GM21619 (cell line): ENCODE measurements at regions not wholly inside any gene's neighbourhood (a gene's known extent, or its start where the extent isn't known, plus 50 kb on each side); places are given as distances from the start of the nearest gene placed in this dataset.

ENCODE experiments used
- ATAC-seq: cut with Tn5 transposase; IDR thresholded peaks from one replicate; pipeline ENCODE4 v1.9.1; 2021; ENCODE audit not compliant: unreplicated experiment

DNA sequence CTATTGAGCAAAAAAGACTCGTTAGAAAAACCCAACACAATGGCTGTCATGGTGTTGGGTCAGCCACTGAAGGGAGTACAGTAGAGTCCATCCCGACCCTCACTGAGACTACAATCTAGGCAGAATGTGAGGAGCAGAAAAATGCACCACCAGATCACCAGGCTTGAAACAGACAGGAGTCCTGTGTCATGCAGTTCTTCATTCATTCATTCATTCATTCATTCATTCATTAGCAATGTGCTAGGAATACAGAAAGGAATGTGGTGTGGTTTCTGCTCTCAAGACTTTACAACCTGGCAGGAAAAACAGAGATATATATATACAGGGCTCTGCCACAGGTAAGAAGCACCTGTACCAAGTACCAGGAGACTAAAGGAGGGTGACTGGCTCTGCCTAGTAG lies 392.3 kb downstream of the OMA1 start:
- no peak for ATAC-seq

GRCh38 chr1:58152697-58153096 lies 393.8 kb downstream of the OMA1 start:
- ATAC-seq = no peak

DNA sequence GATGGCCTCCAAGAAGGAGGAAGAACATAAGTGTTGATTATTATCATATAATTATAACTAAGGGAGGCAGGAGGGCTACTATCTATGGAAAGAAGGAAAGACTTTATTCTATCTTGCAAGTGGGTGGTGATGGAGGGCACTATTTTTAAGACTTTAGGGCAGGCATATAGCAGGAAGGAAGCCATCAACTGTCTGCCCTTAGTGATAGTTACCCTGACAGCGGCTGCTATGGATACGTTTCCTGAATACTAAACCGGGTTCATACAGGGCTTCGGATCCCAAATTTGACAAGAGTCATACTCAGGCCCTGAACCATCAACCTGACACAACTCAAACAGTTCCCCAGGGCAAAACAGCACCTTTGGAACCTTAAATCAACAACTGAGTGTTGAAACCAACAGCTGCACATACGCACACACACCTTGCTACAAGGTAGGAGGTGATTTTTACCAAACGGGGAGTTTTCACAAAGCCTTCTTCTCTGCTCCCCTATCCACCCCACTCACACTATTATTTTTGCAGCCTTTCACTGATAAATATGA lies 397.2 kb downstream of the OMA1 start:
- no peak for ATAC-seq

GRCh38 chr1:58144698-58145270 lies 401.7 kb downstream of the OMA1 start:
- ATAC-seq = no peak

GRCh38 chr1:58143972-58144697 lies 402.4 kb downstream of the OMA1 start:
- ATAC-seq = no peak

GRCh38 chr1:58136387-58136786 lies 410.1 kb downstream of the OMA1 start:
- no peak for ATAC-seq

DNA sequence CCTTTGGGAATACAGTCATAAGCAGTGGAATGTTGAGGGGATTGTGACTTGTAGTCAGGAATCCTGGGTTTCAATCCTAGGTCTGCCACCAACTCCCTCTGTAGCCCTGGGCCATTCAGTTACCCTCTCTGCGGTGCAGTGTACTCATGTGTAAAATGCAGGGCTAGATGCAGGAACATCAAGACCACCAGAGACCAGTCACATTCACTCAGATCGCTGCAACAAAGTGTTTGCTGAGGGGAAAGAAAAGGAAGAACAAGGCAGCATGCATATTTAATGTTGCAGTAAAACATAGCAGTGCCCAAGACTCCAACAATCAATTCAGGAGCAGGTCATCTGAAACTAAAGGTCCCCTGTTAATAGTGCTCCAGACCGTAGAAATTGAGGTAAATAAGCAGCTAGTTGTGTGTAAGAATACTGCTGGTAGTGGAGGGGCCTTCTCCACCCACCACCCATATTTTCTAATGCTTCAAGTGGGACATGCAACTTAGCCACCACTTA lies 410.7 kb downstream of the OMA1 start:
- no peak for ATAC-seq

DNA sequence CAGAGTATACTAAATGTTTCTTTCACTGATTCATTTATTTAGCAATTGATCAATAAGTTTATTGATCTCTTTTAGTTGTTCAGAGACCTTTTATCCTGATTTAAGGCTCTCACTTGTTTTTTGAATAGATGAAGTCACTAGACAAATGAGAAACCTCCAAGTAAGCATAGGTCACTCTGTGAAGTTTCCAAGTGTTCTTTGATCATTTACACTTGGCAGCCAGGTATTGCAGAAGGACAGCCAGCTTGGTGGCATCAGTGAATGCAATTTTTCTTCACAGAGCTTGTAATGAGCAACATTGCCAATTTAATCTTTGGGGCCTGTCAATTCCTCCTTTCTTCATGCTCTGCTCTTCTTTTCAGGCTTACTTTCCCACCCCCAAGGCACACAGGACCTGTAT lies 413.0 kb downstream of the OMA1 start:
- ATAC-seq = no peak

- ATAC-seq = no peak
Observed at GRCh38 chr1:58123051-58123450, 423.5 kb downstream of the OMA1 start.

DNA sequence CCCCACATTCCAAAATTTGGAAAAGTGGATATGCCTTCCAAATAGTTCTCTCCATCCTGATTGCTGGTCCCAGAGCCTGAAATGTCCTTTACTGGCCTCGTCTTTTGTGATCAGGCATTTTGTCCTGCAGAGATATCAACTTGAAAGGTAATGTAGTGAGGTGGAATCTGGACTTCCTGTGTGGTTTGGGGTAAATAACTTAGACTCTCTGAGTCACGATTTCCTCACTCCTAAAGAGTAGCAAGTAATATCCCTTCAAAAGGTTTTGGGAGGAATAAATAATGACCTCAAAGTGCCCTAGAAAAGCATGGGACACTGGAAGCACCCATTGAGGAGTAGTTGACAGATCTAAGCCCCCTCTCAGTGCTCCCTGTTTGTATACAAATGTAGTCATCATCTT lies 426.6 kb downstream of the OMA1 start:
- ATAC-seq = no peak

GRCh38 chr1:58116284-58116683 lies 430.2 kb downstream of the OMA1 start:
- ATAC-seq = no peak

DNA sequence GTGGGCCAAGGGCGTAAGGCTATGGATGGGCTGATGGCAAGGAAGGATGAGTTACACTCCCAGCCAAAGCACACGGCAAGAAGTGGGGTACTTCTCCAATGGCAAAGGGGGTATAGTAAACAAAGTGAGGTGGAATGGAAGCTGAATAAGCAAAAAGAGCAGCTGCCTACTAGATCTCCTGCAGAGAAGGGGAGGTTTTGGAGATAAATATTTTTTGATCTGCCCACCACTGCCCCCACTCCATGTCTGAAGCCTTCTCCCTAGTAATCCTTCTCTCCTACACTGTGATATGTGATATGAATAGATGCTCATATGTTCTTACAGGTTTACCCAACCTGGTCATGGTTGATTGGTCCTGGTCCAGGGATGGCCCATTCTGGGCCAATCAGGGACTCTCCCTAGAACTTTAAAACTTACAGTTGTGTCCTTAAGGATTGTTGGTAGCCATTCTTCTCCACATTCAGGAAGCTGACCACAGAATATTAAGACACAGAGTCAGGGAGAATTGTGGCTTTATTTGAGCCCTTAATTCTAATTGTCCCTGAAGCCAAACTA lies 436.8 kb downstream of the OMA1 start:
- no peak for ATAC-seq

- no peak for ATAC-seq
Observed at GRCh38 chr1:58108783-58109182, 437.7 kb downstream of the OMA1 start.

GRCh38 chr1:58107943-58108342 lies 438.6 kb downstream of the OMA1 start:
- ATAC-seq = no peak

DNA sequence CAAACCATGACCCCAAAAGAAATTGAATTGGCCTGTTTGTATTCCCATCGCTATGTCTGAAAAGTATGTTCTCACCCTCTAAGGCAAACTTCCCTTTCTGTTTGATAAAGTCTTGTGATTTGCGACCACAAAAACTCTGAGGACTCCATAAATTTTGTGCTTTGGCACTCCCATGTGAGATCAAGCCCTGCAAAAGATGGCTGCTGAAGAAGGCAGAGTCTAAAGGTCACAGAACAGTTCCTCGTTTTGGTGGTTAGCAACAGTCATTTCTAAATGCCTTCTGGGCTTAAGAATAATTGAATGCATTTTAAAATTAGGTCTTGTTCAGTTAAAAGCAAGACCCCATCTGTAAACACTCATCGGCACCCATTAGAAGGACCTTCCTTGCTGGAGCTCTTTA lies 441.6 kb downstream of the OMA1 start:
- peak; percentile 60 for ATAC-seq

DNA sequence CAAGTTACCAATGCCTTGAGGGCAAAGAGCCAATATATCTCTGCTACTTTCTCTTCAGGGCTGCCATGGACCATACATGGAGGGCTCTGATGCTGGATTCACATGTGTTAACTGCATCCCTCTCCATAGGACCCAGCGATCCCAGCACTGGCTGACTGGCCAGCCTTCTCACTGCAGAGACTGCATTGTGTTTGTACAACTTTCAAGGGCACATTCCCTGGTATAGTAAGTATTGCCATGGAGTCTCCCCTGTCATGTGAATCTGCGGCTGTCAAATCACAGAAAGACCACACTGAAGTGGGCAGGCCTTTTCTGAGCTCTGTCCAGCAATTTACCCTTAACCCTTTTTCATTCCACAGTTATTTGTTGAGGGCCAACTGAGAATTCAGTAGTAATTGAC lies 449.8 kb downstream of the OMA1 start:
- ATAC-seq = no peak

GRCh38 chr1:58095183-58095582 lies 451.3 kb downstream of the OMA1 start:
- no peak for ATAC-seq

DNA sequence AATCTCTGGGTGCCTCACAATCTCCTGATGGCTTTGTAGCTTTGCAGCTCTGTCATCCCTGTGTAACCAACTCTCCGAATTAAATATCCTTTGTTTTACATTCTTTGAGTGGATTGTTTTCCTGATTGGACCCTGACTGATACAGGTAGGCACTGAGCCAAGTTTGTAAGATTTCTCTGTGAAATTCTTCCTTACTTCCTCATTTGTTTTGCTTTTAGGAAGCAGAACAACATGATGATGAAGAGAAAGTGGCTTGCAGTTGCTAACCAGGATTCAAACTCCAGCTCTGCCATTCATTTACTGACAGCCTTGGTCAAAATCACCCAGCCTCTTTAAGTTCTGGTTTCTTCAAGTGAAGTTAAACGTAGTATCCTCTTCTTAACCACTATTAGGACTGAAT lies 452.3 kb downstream of the OMA1 start:
- ATAC-seq = no peak

DNA sequence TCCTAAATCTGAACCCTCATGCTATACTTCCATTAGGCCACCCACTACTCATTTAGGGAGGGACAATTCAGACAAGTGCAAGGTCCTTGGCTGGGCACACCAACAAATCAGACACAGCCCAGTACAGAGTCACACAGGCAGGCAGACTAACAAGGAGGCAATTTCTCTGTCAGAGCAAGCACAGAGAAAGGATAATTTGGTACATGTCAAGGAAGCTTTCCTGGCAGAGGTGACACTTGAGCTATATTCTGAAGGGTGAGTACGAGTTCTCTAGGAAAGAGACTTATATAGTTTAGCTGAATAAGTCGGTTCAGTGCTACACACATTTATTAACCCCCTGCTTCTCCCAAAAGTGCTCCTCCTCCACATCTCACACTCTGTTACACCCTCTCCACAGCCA lies 455.9 kb downstream of the OMA1 start:
- no peak for ATAC-seq

DNA sequence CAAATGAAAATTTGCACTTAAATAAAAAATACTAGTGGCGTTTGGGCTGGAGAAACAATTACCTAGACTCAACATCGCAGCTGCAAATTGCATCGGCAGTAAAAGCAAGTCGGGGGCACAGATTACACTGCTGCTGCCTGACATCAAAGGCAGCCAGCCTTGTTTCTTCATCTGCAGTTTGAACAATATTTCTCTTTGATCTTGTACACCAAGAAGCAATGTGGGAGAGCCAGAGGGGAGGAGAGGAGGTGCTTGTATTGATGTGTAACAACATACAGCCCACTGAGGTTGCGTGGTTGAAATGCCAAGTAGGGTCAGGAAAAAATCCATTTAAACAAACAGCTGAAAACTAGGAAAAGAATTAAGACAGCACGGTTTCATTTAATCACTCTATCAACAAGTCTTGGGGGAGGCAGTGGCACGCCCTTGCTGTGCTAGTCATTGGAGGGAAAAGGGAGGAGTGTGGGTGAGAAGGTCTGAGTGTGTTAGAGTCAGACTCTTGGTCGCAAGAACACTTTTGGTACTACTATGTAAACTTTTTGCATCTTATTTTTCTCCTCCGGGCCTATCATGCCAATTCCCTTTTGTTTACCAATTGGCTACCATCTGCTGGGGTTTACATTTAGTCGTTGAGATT lies 456.5 kb downstream of the OMA1 start:
- ATAC-seq = no peak

GRCh38 chr1:58084266-58084665 lies 462.3 kb downstream of the OMA1 start:
- ATAC-seq = no peak

DNA sequence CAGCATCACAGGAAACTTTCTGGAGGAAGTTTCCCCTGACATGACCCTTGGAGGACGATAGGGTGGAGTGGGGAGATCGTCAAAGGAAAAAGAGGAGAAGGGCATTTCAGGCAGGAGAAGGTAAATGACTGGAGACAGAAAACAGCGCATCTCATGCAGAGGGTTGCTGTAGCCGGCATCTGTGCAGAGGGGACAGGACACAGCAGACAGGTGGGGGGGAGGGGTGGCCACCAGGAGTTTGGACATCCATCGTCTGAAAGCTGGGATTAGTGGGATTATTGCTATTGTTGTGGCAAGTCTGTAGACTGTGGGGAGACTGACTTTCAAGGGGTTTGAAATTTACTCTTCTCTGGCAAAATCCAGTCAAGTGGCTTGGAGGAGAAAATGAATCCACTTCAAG lies 463.9 kb downstream of the OMA1 start:
- no peak for ATAC-seq
